ENCODE measurements at regions not wholly inside any gene's neighbourhood (a gene's known extent, or its start where the extent isn't known, plus 50 kb on each side); places are given as distances from the start of the nearest gene placed in this dataset.

GRCh38 chr9:108486831-108487230 is 369.0 kb downstream of the ACTL7B start:
- TF ChIP-seq CTCF (IDR thresholded peaks at IDR 0.05) (no peak), POLR2A (IDR thresholded peaks at IDR 0.05) (no peak)

All from adrenal gland (tissue), 5 donors.